Tongue (tissue), 1 donor: ENCODE measurements at regions not wholly inside any gene's neighbourhood (a gene's known extent, or its start where the extent isn't known, plus 50 kb on each side); places are given as distances from the start of the nearest gene placed in this dataset.
"Not testable (repeated sequence)": the region's sequence is repeated elsewhere in the genome, so short reads cannot be mapped to it uniquely, and the experiment has no call there.

Experiments
- DNase-seq: peaks from one replicate; pipeline ENCODE4 v3.0.0-alpha.2; 2015

GRCh38 chr4:73348185-73348584, 55.9 kb upstream of the ALB start:
- no peak for DNase-seq

GRCh38 chr4:73347497-73347896, 56.6 kb upstream of the ALB start:
- DNase-seq, result no peak

- no peak for DNase-seq
These were observed 58.6 kb upstream of the ALB start for GRCh38 chr4:73345399-73345975.

GRCh38 chr4:73344106-73344505, 60.0 kb upstream of the ALB start:
- DNase-seq, result no peak

- no peak for DNase-seq
These were observed 60.7 kb upstream of the ALB start for GRCh38 chr4:73343432-73343831.

- peak; percentile 80 for DNase-seq
These were observed 62.6 kb upstream of the ALB start for GRCh38 chr4:73341454-73341853.

GRCh38 chr4:73340917-73341316, 63.2 kb upstream of the ALB start:
- DNase-seq, result no peak

GRCh38 chr4:73335679-73336078, 68.4 kb upstream of the ALB start:
- DNase-seq, result no peak

- not testable (repeated sequence) for DNase-seq
These were observed 72.1 kb upstream of the ALB start for GRCh38 chr4:73332012-73332411.

- DNase-seq, result no peak
These were observed 70.7 kb upstream of the ANKRD17 start for GRCh38 chr4:73329300-73329699.

- DNase-seq, result not testable (repeated sequence)
These were observed 67.2 kb upstream of the ANKRD17 start for GRCh38 chr4:73325776-73326175.

- DNase-seq, result no peak
These were observed 58.5 kb upstream of the ANKRD17 start for GRCh38 chr4:73317092-73317491.

- no peak for DNase-seq
These were observed 56.5 kb upstream of the ANKRD17 start for GRCh38 chr4:73315091-73315490.

GRCh38 chr4:73312967-73313366, 54.4 kb upstream of the ANKRD17 start:
- no peak for DNase-seq

GRCh38 chr4:73311428-73311827, 52.8 kb upstream of the ANKRD17 start:
- peak; percentile 49 for DNase-seq

GRCh38 chr4:73309211-73309610, 50.6 kb upstream of the ANKRD17 start:
- DNase-seq, result no peak
